HCT116 (cell line): ENCODE measurements at regions not wholly inside any gene's neighbourhood (a gene's known extent, or its start where the extent isn't known, plus 50 kb on each side); places are given as distances from the start of the nearest gene placed in this dataset.
"Not testable (repeated sequence)": the region's sequence is repeated elsewhere in the genome, so short reads cannot be mapped to it uniquely, and the experiment has no call there.

Experiments
- ATAC-seq: fragments of 200-7000 bp; cut with Tn5 transposase; 2 replicates; pipeline ENCODE4 v1.9.1; 2020; ENCODE audit warnings: mild to moderate bottlenecking, moderate library complexity
- BruUV-seq: library from RNA; stranded (reverse); fragments of 400-500 nt; replicated peaks from 2 replicates; lab custom pipeline; 2021; lab: Mats Ljungman, UMichigan
- CTCF ChIA-PET: fragments of 300-600 bp; sonication (Branson Sonifier 250); formaldehyde crosslinking; loops from one replicate; lab custom pipeline; 2021; ENCODE audit warnings: antibody characterized with exemption; lab: Charles Lee
- POLR2A ChIA-PET: fragments of 300-600, 350-600 bp; sonication (Branson Sonifier 250); formaldehyde crosslinking; loops from one replicate; lab custom pipeline; 2021; ENCODE audit warnings: antibody characterized with exemption; lab: Charles Lee
- RAD21 ChIA-PET, 2 experiments: fragments of 300-600 bp; sonication (Branson Sonifier 250); formaldehyde crosslinking; loops; one replicate each; lab custom pipeline; 2023; ENCODE audit warnings: low total read pairs in 2 of 2; ENCODE audit not compliant: uncharacterized antibody in 2 of 2, unreplicated experiment in 2 of 2, low non-redundant PET in 1 of 2; lab: Charles Lee
- DNase-seq: peaks from one replicate; pipeline ENCODE4 v3.0.0-alpha.2; 2010; ENCODE audit warnings: low read depth, low spot score
- H2AFZ ChIP-seq: fragments of 200-600 bp; shearing (Covaris generic), sonication (generic); 2 replicates; pipeline ENCODE4 v1.6.1; 2017; ENCODE audit warnings: low read depth, mixed run types, mixed read lengths, antibody characterized with exemption, low read length; ENCODE audit not compliant: poor library complexity, severe bottlenecking
- H3K27ac ChIP-seq: 2 replicates; pipeline ENCODE4 v1.5.1; 2012; ENCODE audit warnings: low read depth, low read length
- H3K27me3 ChIP-seq: fragments of 200-600 bp; sonication (generic); 2 replicates; pipeline ENCODE4 v1.6.1; 2016; ENCODE audit warnings: mixed run types, low read length, mixed read lengths; ENCODE audit not compliant: insufficient read depth
- H3K36me3 ChIP-seq, 2 experiments: fragments of 200-500 bp in 1 of 2; fragments of 200-600 bp in 1 of 2; sonication (Bioruptor generic) in 1 of 2; sonication (generic) in 1 of 2; 2 replicates each; pipeline versions ENCODE4 v1.5.1 to v1.6.1; 2014 to 2016; ENCODE audit warnings: low read length in 2 of 2, inconsistent platforms in 1 of 2, mixed read lengths in 1 of 2, mixed run types in 1 of 2; ENCODE audit not compliant: insufficient read depth in 2 of 2, control insufficient read depth in 1 of 2
- H3K4me1 ChIP-seq, 2 experiments: fragments of 200-600 bp in 1 of 2; sonication (generic) in 1 of 2; 2 replicates each; pipeline versions ENCODE4 v1.5.1 to v1.6.1; 2012 to 2017; ENCODE audit warnings: low read length in 2 of 2, inconsistent platforms in 1 of 2, mild to moderate bottlenecking in 1 of 2, mixed read lengths in 1 of 2, mixed run types in 1 of 2, moderate library complexity in 1 of 2; ENCODE audit not compliant: insufficient read depth in 2 of 2, control insufficient read depth in 1 of 2
- H3K4me2 ChIP-seq: fragments of 200-600 bp; sonication (generic); 2 replicates; pipeline ENCODE4 v1.6.1; 2017; ENCODE audit warnings: mixed run types, low read length, mixed read lengths
- H3K4me3 ChIP-seq, 2 experiments: fragments of 200-600 bp in 1 of 2; sonication (generic) in 1 of 2; replicated peaks in 1 of 2; 2 replicates each; pipeline ENCODE4 v1.5.1; 2011 to 2016; ENCODE audit warnings: low read length in 2 of 2, control low read depth in 1 of 2, low read depth in 1 of 2, mild to moderate bottlenecking in 1 of 2, mixed read lengths in 1 of 2, mixed run types in 1 of 2
- H3K79me2 ChIP-seq: fragments of 200-600 bp; sonication (generic); 2 replicates; pipeline ENCODE4 v1.6.1; 2017; ENCODE audit warnings: mild to moderate bottlenecking, mixed run types, low read length, moderate library complexity, mixed read lengths; ENCODE audit not compliant: insufficient read depth
- H3K9ac ChIP-seq: fragments of 200-600 bp; sonication (generic); 2 replicates; pipeline ENCODE4 v1.6.1; 2016; ENCODE audit warnings: low read length, mixed read lengths
- H3K9me2 ChIP-seq: fragments of 200-600 bp; sonication (generic), shearing (Covaris generic); 2 replicates; pipeline ENCODE4 v1.6.1; 2017; ENCODE audit warnings: mixed run types, mild to moderate bottlenecking, moderate library complexity; ENCODE audit not compliant: insufficient read depth
- H3K9me3 ChIP-seq, 2 experiments: fragments of 200-500 bp in 1 of 2; fragments of 200-600 bp in 1 of 2; sonication (Bioruptor generic) in 1 of 2; sonication (generic) in 1 of 2; 2 replicates each; pipeline ENCODE4 v1.6.1; 2014 to 2017; ENCODE audit warnings: low read length in 2 of 2, mixed read lengths in 2 of 2, inconsistent platforms in 1 of 2, low read depth in 1 of 2, mild to moderate bottlenecking in 1 of 2, mixed run types in 1 of 2, moderate library complexity in 1 of 2; ENCODE audit not compliant: control insufficient read depth in 1 of 2, insufficient read depth in 1 of 2
- H4K20me1 ChIP-seq: fragments of 200-600 bp; sonication (generic), shearing (Covaris generic); 2 replicates; pipeline ENCODE4 v1.6.1; 2017; ENCODE audit warnings: mixed run types, mild to moderate bottlenecking, moderate library complexity; ENCODE audit not compliant: insufficient read depth
- ELF1 ChIP-seq: IDR thresholded peaks from 2 replicates; pipeline ENCODE4 v1.6.1; 2012; ENCODE audit warnings: low read depth, borderline replicate concordance
- FOSL1 ChIP-seq: IDR thresholded peaks from 2 replicates; pipeline ENCODE4 v1.6.1; 2012; ENCODE audit warnings: low read depth
- JUND ChIP-seq: IDR thresholded peaks from 2 replicates; pipeline ENCODE4 v1.6.1; 2012
- POLR2A ChIP-seq: IDR thresholded peaks from 2 replicates; pipeline ENCODE4 v1.7.0; 2011; ENCODE audit warnings: borderline replicate concordance; ENCODE audit not compliant: insufficient read depth, insufficient read length; ENCODE audit errors: extremely low read depth
- POLR2AphosphoS5 ChIP-seq: IDR thresholded peaks from 2 replicates; pipeline ENCODE4 v1.6.1; 2011; ENCODE audit warnings: mild to moderate bottlenecking, low read depth, low read length, moderate library complexity
- RAD21 ChIP-seq: IDR thresholded peaks from 2 replicates; pipeline ENCODE4 v1.6.1; 2012; ENCODE audit warnings: low read depth, mild to moderate bottlenecking
- ZFX ChIP-seq: fragments of 450-650 bp; IDR thresholded peaks from 2 replicates; pipeline ENCODE4 v1.6.1; 2017
- intact Hi-C: fragments of 100-400 bp; cut with micrococcal nuclease; formaldehyde crosslinking; loops from 2 replicates; pipeline ENCODE4 v1.10.0; 2022
- TF ChIP-seq, protein P1 (sequence below): IDR thresholded peaks from 2 replicates; pipeline ENCODE4 v1.6.1; 2011; ENCODE audit warnings: mild to moderate bottlenecking, low read length, moderate library complexity; ENCODE audit not compliant: insufficient replicate concordance; ENCODE audit errors: extremely low read depth

- RAD21 ChIA-PET = not testable (repeated sequence)
Observed at GRCh38 chr1:171413557-171413956, 71.8 kb upstream of the PRRC2C start.

DNA sequence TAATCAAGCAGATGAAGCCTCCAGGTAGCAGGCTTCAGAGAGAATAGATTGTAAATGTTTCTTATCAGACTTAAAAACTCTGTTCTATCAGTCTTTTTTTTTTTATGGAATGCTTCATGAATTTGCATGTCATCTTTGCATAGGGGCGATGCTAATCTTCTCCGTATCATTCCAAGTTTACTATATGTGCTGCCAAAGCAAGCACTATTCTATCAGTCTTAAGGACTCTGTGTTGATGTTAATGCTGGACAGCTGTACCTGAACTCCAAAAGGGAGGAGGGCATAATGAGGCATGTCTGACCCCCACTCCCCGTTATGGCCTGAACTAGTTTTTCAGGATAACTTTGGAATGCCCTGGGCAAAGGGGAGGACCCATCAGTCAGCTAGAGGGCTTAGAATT lies 66.8 kb upstream of the PRRC2C start:
- no peaks in the 10 kb centered on the region for H4K20me1 ChIP-seq
- no peak overlapping the region for H3K27ac ChIP-seq
- peaks cover 5 to 29% of the 10 kb centered on the region in 2 experiments; a peak in 3 of 4 replicates for H3K4me1 ChIP-seq
- H3K9me2 ChIP-seq = no peaks in the 10 kb centered on the region
- no peak for ATAC-seq
- H3K4me2 ChIP-seq = no peak overlapping the region
- H3K79me2 ChIP-seq = no peaks in the 10 kb centered on the region
- POLR2A ChIA-PET = no interaction called here
- CTCF ChIA-PET = no interaction called here
- RAD21 ChIA-PET = no interaction called here
- H2AFZ ChIP-seq = no peak overlapping the region
- TF ChIP-seq ELF1 (no peak), ZFX (no peak), POLR2A (no peak), RAD21 (no peak), FOSL1 (no peak), JUND (no peak), POLR2AphosphoS5 (no peak)
- TF ChIP-seq, protein P1, sequence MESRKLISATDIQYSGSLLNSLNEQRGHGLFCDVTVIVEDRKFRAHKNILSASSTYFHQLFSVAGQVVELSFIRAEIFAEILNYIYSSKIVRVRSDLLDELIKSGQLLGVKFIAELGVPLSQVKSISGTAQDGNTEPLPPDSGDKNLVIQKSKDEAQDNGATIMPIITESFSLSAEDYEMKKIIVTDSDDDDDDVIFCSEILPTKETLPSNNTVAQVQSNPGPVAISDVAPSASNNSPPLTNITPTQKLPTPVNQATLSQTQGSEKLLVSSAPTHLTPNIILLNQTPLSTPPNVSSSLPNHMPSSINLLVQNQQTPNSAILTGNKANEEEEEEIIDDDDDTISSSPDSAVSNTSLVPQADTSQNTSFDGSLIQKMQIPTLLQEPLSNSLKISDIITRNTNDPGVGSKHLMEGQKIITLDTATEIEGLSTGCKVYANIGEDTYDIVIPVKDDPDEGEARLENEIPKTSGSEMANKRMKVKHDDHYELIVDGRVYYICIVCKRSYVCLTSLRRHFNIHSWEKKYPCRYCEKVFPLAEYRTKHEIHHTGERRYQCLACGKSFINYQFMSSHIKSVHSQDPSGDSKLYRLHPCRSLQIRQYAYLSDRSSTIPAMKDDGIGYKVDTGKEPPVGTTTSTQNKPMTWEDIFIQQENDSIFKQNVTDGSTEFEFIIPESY = no peak
- no peak overlapping the region for H3K9ac ChIP-seq
- no peaks in the 10 kb centered on the region for H3K27me3 ChIP-seq
- no peaks in the 10 kb centered on the region for H3K36me3 ChIP-seq
- H3K4me3 ChIP-seq = no peak overlapping the region
- no TSS peak for BruUV-seq
- intact Hi-C loops = no loop called here
- no peak for DNase-seq
- H3K9me3 ChIP-seq = no peaks in the 10 kb centered on the region

More at GRCh38 chr1:171413557-171413956, 71.8 kb upstream of the PRRC2C start:
- H3K36me3 ChIP-seq, H3K4me2 ChIP-seq, BruUV-seq, DNase-seq, H3K4me3 ChIP-seq, H3K4me1 ChIP-seq, H2AFZ ChIP-seq, H3K9me3 ChIP-seq, CTCF ChIA-PET, H3K27ac ChIP-seq, H3K9ac ChIP-seq, intact Hi-C loops, POLR2A ChIA-PET, H3K27me3 ChIP-seq, ATAC-seq, H3K9me2 ChIP-seq, H3K79me2 ChIP-seq, H4K20me1 ChIP-seq: not testable (repeated sequence)
